Osteoblast (primary cell): ENCODE measurements at regions not wholly inside any gene's neighbourhood (a gene's known extent, or its start where the extent isn't known, plus 50 kb on each side); places are given as distances from the start of the nearest gene placed in this dataset.

Source experiments
- DNase-seq: peaks from one replicate; pipeline ENCODE4 v3.0.0; 2011; ENCODE audit warnings: low spot score, mixed read lengths; ENCODE audit not compliant: insufficient read length; ENCODE audit errors: missing footprints
- H2AFZ ChIP-seq: 2 replicates; pipeline ENCODE4 v1.6.0; 2011; ENCODE audit warnings: mild to moderate bottlenecking, low read length
- H3K27ac ChIP-seq: 2 replicates; pipeline ENCODE4 v1.5.1; 2011; ENCODE audit warnings: mild to moderate bottlenecking, low read depth, low read length, moderate library complexity
- H3K27me3 ChIP-seq: 2 replicates; pipeline ENCODE4 v1.6.0; 2012; ENCODE audit warnings: mild to moderate bottlenecking, control low read depth, inconsistent platforms, low read length, moderate library complexity; ENCODE audit not compliant: insufficient read depth
- H3K36me3 ChIP-seq: 2 replicates; pipeline ENCODE4 v1.5.1; 2011; ENCODE audit warnings: mild to moderate bottlenecking, low read length, control low read depth, moderate library complexity; ENCODE audit not compliant: insufficient read depth
- H3K4me1 ChIP-seq: 2 replicates; pipeline ENCODE4 v1.5.1; 2011; ENCODE audit warnings: mild to moderate bottlenecking, low read length, control low read depth, moderate library complexity; ENCODE audit not compliant: insufficient read depth
- H3K4me2 ChIP-seq: 2 replicates; pipeline ENCODE4 v1.6.0; 2011; ENCODE audit warnings: mild to moderate bottlenecking, low read length; ENCODE audit not compliant: insufficient read depth
- H3K4me3 ChIP-seq: fragments of 200-600 bp; sonication (generic); 3 replicates; pipeline ENCODE4 v1.5.1; 2012; ENCODE audit warnings: mild to moderate bottlenecking, low read length, inconsistent platforms; ENCODE audit not compliant: insufficient read depth
- H3K79me2 ChIP-seq: 2 replicates; pipeline ENCODE4 v1.6.0; 2012; ENCODE audit warnings: mild to moderate bottlenecking, low read length, control low read depth, inconsistent platforms; ENCODE audit not compliant: insufficient read depth
- H3K9me3 ChIP-seq: 2 replicates; pipeline ENCODE4 v1.5.1; 2011; ENCODE audit warnings: low read depth, low read length, control low read depth
- H4K20me1 ChIP-seq: 2 replicates; pipeline ENCODE4 v1.6.0; 2012; ENCODE audit warnings: mild to moderate bottlenecking, low read length, control low read depth; ENCODE audit not compliant: insufficient read depth
- CTCF ChIP-seq: IDR thresholded peaks from 2 replicates; pipeline ENCODE4 v1.5.1; 2011; ENCODE audit warnings: mild to moderate bottlenecking, low read depth, low read length, moderate library complexity; ENCODE audit errors: extremely low read depth

- H3K4me3 ChIP-seq: no peak overlapping the region
Measured at GRCh38 chr5:2311851-2312250, 429.1 kb upstream of the IRX4 start.

GRCh38 chr5:2310946-2311345 lies 428.2 kb upstream of the IRX4 start:
- H4K20me1 ChIP-seq: no peaks in the 10 kb centered on the region
- no peaks in the 10 kb centered on the region for H3K27me3 ChIP-seq
- no peak overlapping the region for H3K4me3 ChIP-seq
- no peak for TF ChIP-seq CTCF
- DNase-seq: no peak
- H3K27ac ChIP-seq: no peak overlapping the region
- no peak overlapping the region for H2AFZ ChIP-seq
- H3K4me1 ChIP-seq: no peaks in the 10 kb centered on the region
- no peak overlapping the region for H3K4me2 ChIP-seq
- no peaks in the 10 kb centered on the region for H3K36me3 ChIP-seq
- no peaks in the 10 kb centered on the region for H3K9me3 ChIP-seq
- H3K79me2 ChIP-seq: no peaks in the 10 kb centered on the region

More at GRCh38 chr5:2311851-2312250, 429.1 kb upstream of the IRX4 start:
- no peaks in the 10 kb centered on the region for H3K4me1 ChIP-seq
- no peak for TF ChIP-seq CTCF
- H3K9me3 ChIP-seq: no peaks in the 10 kb centered on the region
- no peak overlapping the region for H3K4me2 ChIP-seq
- no peaks in the 10 kb centered on the region for H3K27me3 ChIP-seq
- DNase-seq: no peak
- no peak overlapping the region for H3K27ac ChIP-seq
- no peaks in the 10 kb centered on the region for H3K36me3 ChIP-seq
- H3K79me2 ChIP-seq: no peaks in the 10 kb centered on the region
- H2AFZ ChIP-seq: no peak overlapping the region
- H4K20me1 ChIP-seq: no peaks in the 10 kb centered on the region

- Histone ChIP-seq H3K36me3 (no peaks in the 10 kb centered on the region), H3K4me2 (no peak overlapping the region), H2AFZ (no peak overlapping the region), H3K9me3 (no peaks in the 10 kb centered on the region), H3K27me3 (no peaks in the 10 kb centered on the region), H3K4me1 (no peaks in the 10 kb centered on the region), H3K4me3 (no peak overlapping the region), H3K79me2 (no peaks in the 10 kb centered on the region), H4K20me1 (no peaks in the 10 kb centered on the region), H3K27ac (no peak overlapping the region)
- TF ChIP-seq CTCF: no peak
- DNase-seq: no peak
Measured at GRCh38 chr5:2307631-2308030, 424.9 kb upstream of the IRX4 start.

GRCh38 chr5:2306711-2307110 lies 424.0 kb upstream of the IRX4 start:
- no peaks in the 10 kb centered on the region for H4K20me1 ChIP-seq
- H2AFZ ChIP-seq: no peak overlapping the region
- H3K27me3 ChIP-seq: no peaks in the 10 kb centered on the region
- H3K27ac ChIP-seq: no peak overlapping the region
- no peaks in the 10 kb centered on the region for H3K79me2 ChIP-seq
- no peak for DNase-seq
- H3K9me3 ChIP-seq: no peaks in the 10 kb centered on the region
- H3K4me2 ChIP-seq: no peak overlapping the region
- H3K4me1 ChIP-seq: no peaks in the 10 kb centered on the region
- no peak for TF ChIP-seq CTCF
- H3K36me3 ChIP-seq: no peaks in the 10 kb centered on the region
- no peak overlapping the region for H3K4me3 ChIP-seq
